ENCODE measurements at regions not wholly inside any gene's neighbourhood (a gene's known extent, or its start where the extent isn't known, plus 50 kb on each side); places are given as distances from the start of the nearest gene placed in this dataset.

DNA sequence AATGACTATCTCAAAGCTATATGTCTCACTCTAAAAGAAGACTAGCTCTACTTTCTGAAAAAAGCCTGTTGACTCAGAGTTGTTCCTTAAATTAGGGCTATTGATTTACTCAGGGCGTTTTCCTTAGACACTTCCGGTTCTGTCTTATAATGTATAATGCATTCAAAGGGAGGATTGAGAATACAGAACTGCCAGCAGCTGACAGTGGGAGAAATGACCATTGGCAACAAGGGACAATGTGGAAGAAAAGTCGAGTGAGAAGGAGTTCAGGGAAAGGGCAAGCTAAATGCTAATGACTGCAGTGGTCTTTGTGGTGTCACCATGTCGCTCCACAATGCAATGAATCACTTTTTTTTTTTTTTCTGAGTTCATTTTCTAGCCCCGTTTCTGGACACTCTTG, 65.7 kb upstream of the ANKH start:
- TF ChIP-seq EZH2 (IDR thresholded peaks at IDR 0.05; ENCODE audit: insufficient read depth, poor library complexity, severe bottlenecking) = no peak
- no peak for TF ChIP-seq EZH2phosphoT487 (IDR thresholded peaks at IDR 0.05; ENCODE audit: insufficient read depth, low read depth)
